Lower lobe of right lung (tissue), 2 donors: ENCODE measurements at regions not wholly inside any gene's neighbourhood (a gene's known extent, or its start where the extent isn't known, plus 50 kb on each side); places are given as distances from the start of the nearest gene placed in this dataset.

Experiments used
- ATAC-seq, 2 donors: fragments of 200-7000 bp; cut with Tn5 transposase; one replicate each; pipeline ENCODE4 v1.9.1; 2020 to 2022; ENCODE audit warnings: mild to moderate bottlenecking in 2 of 2, moderate library complexity in 2 of 2
- DNase-seq: peaks from one replicate; pipeline ENCODE4 v3.0.0-alpha.2; 2020
- H3K27ac ChIP-seq: fragments of 200-600 bp; one replicate; pipeline ENCODE4 v1.8.0; 2022
- H3K27me3 ChIP-seq: fragments of 200-600 bp; one replicate; pipeline ENCODE4 v1.8.0; 2022; ENCODE audit warnings: low read depth
- H3K36me3 ChIP-seq: fragments of 200-600 bp; one replicate; pipeline ENCODE4 v1.8.0; 2022; ENCODE audit warnings: mild to moderate bottlenecking
- H3K4me1 ChIP-seq: fragments of 200-600 bp; one replicate; pipeline ENCODE4 v1.8.0; 2022
- H3K4me3 ChIP-seq: fragments of 200-600 bp; one replicate; pipeline ENCODE4 v1.8.0; 2022; ENCODE audit warnings: mild to moderate bottlenecking
- H3K9me3 ChIP-seq: fragments of 200-600 bp; one replicate; pipeline ENCODE4 v1.8.0; 2022
- intact Hi-C: fragments of 100-400 bp; cut with DNase I; formaldehyde crosslinking; loops from one replicate; pipeline ENCODE4 v1.11.0; 2022
- TF ChIP-seq, protein P1 (sequence below): fragments of 200-600 bp; IDR thresholded peaks from one replicate; pipeline ENCODE4 v1.8.0; 2022; ENCODE audit warnings: antibody characterized with exemption, mild to moderate bottlenecking
- donor health status: DM: no; HTN: yes; CAD: no; lungs with severe emphysema.

DNA sequence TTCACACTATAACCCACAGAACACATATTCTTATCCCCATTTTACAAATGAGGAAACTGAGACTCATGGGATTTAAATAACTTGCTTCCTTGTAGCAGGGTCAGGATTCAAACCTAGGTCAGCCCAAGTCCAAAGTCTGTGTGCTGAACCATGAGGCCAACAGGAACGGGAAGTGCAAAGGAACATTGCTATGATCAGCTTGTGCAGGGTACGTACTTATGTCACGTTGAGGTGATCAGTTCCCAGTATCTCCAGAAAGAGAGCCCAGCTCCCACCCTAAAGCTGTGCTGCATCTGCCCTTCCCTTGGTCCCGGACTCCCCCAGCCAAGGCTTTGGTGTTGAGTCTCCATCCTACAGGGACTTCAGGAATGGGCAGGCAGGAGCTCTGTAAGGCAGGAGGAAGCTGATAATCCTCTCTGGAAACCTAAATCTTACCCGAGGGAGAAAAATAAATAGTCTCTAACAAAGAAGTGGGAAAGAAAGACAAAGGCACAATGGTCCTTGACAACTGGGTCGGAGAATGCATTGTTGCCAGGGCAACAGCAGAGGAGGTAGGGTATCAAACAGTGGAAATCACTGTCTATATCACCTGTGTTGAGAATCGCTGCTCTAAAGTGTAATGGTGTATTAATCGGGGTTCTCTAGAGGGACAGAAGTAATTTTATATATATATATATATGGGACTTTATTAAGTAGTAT is 82.5 kb upstream of the FICD start:
- no peaks in the 10 kb centered on the region for H3K27me3 ChIP-seq
- H3K4me1 ChIP-seq: no peaks in the 10 kb centered on the region
- DNase-seq (no peak), ATAC-seq (no peak)
- no peaks in the 10 kb centered on the region for H3K9me3 ChIP-seq
- H3K27ac ChIP-seq: no peak overlapping the region
- H3K4me3 ChIP-seq: no peak overlapping the region
- TF ChIP-seq, protein P1, sequence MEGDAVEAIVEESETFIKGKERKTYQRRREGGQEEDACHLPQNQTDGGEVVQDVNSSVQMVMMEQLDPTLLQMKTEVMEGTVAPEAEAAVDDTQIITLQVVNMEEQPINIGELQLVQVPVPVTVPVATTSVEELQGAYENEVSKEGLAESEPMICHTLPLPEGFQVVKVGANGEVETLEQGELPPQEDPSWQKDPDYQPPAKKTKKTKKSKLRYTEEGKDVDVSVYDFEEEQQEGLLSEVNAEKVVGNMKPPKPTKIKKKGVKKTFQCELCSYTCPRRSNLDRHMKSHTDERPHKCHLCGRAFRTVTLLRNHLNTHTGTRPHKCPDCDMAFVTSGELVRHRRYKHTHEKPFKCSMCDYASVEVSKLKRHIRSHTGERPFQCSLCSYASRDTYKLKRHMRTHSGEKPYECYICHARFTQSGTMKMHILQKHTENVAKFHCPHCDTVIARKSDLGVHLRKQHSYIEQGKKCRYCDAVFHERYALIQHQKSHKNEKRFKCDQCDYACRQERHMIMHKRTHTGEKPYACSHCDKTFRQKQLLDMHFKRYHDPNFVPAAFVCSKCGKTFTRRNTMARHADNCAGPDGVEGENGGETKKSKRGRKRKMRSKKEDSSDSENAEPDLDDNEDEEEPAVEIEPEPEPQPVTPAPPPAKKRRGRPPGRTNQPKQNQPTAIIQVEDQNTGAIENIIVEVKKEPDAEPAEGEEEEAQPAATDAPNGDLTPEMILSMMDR: no peak
- intact Hi-C loops: no loop called here
- H3K36me3 ChIP-seq: no peaks in the 10 kb centered on the region

DNA sequence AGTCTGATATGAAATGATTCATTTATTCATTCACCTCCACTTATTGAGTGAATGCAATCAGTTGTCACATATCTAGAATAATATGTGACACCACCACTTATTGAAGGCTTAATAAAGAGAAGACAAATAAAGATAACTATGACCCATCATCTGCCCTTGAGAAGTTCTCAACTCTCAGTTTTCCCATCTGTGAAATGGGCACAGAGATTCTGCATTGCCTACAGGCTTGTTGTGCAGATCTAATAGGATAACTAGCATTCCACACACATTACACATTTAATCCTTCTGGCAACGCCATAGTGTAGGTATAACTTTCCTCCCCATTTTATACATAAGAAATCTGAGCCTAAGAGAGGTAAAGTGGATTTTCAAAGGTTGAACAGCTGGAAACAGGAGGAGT is 84.2 kb upstream of the FICD start:
- intact Hi-C loops: no loop called here
- Histone ChIP-seq H3K4me3 (no peak overlapping the region), H3K27ac (no peak overlapping the region), H3K36me3 (no peaks in the 10 kb centered on the region), H3K27me3 (no peaks in the 10 kb centered on the region), H3K9me3 (no peaks in the 10 kb centered on the region), H3K4me1 (no peaks in the 10 kb centered on the region)
- TF ChIP-seq, protein P1: no peak
- DNase-seq (no peak), ATAC-seq (no peak)

DNA sequence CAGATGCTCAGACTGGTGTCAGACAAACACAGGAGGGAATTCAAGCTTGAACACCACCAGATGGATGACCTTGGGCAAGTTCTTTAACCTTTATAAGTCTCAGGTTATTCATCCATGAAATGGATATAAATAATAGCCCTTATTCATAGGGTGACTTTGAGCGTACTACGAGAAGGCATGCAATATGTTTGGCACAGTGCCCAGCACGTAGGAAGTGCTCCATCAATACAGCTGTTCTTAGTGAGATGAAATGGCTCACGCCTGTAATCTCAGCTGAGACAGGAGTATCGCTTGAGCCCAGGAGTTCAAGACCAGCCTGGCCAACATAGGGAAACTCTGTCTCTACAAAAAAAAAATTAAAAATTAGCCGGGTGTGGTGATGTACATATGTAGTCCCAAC is 84.8 kb upstream of the FICD start:
- no peaks in the 10 kb centered on the region for H3K9me3 ChIP-seq
- no peaks in the 10 kb centered on the region for H3K4me1 ChIP-seq
- ATAC-seq (no peak), DNase-seq (no peak)
- intact Hi-C loops: no loop called here
- no peak overlapping the region for H3K27ac ChIP-seq
- no peaks in the 10 kb centered on the region for H3K27me3 ChIP-seq
- TF ChIP-seq, protein P1: no peak
- no peak overlapping the region for H3K4me3 ChIP-seq
- no peaks in the 10 kb centered on the region for H3K36me3 ChIP-seq

DNA sequence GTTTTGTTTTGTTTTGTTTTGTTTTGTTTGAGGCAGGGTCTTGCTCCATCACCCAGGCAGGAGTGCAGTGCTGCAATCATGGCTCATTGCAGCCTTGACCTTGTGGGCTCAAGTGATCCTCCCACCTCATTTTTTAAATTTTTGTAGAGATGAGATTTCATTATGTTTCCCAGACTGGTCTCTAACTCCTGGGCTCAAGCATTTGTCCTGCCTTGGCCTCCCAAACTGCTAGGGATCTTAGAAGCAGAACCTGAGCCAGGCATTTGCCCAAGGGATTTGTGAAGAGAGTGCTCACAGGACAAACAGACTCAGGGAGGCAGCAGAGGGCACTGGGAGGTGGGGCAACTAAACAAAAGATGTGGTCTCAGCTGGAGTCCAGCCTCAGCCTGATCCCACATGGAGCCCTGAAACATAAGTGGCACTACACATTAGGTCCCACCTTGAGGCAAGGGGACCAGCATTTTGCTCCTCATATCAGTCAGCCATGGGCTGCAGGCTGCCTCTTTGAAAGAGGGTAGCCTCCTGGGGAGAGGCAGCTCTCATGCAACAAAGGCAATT is 86.2 kb upstream of the CMKLR1 start:
- no peaks in the 10 kb centered on the region for H3K9me3 ChIP-seq
- H3K27ac ChIP-seq: no peak overlapping the region
- intact Hi-C loops: no loop called here
- H3K27me3 ChIP-seq: no peaks in the 10 kb centered on the region
- no peak overlapping the region for H3K4me3 ChIP-seq
- H3K4me1 ChIP-seq: no peaks in the 10 kb centered on the region
- DNase-seq (no peak), ATAC-seq (no peak)
- TF ChIP-seq, protein P1: no peak
- no peaks in the 10 kb centered on the region for H3K36me3 ChIP-seq

DNA sequence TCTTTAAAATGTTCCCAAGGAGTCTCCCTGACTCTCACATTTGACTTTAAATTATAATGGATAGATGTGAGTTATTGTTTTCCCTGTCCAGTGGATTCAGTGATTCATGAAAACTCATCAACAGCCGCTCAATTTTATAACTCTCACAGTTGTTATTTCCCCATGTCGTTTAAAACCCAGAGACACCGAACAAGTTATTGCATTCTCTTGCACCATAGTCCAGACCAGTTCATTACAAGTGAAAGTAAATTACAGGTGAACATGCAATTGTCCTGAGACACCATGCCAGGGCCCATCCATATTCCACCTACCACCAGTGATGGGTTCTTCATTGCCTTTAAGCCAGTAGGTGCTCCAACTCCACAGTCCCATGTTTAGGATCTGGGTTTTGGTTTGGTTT is 85.7 kb upstream of the CMKLR1 start:
- DNase-seq (no peak), ATAC-seq (no peak)
- Histone ChIP-seq H3K9me3 (no peaks in the 10 kb centered on the region), H3K36me3 (no peaks in the 10 kb centered on the region), H3K4me3 (no peak overlapping the region), H3K4me1 (no peaks in the 10 kb centered on the region), H3K27ac (no peak overlapping the region), H3K27me3 (no peaks in the 10 kb centered on the region)
- intact Hi-C loops: no loop called here
- TF ChIP-seq, protein P1: no peak
